SW 1271 (cell line): ENCODE measurements at regions not wholly inside any gene's neighbourhood (a gene's known extent, or its start where the extent isn't known, plus 50 kb on each side); places are given as distances from the start of the nearest gene placed in this dataset.
A peak's percentile ranks its signal among the peaks of the same experiment; 100 is the strongest.

Experiments used
- DNase-seq, 2 experiments: peaks; one replicate each; lab custom pipeline; 2025; lab: John Stamatoyannopoulos, UW

GRCh38 chr2:6739547-6739946 is 126.2 kb downstream of the CMPK2 start:
- no peak for DNase-seq

- no peak for DNase-seq
These were observed 124.5 kb downstream of the CMPK2 start for GRCh38 chr2:6741229-6741628.

- no peak for DNase-seq
These were observed 121.7 kb downstream of the CMPK2 start for GRCh38 chr2:6744038-6744437.

GRCh38 chr2:6747433-6747832 is 118.3 kb downstream of the CMPK2 start:
- no peak for DNase-seq

- DNase-seq, result no peak
These were observed 117.2 kb downstream of the CMPK2 start for GRCh38 chr2:6748406-6749067.

GRCh38 chr2:6749962-6750361 is 115.7 kb downstream of the CMPK2 start:
- DNase-seq, result no peak

GRCh38 chr2:6750411-6751158 is 115.1 kb downstream of the CMPK2 start:
- DNase-seq, result no peak

- DNase-seq, result no peak
These were observed 111.3 kb downstream of the CMPK2 start for GRCh38 chr2:6754419-6754818.

- DNase-seq, result no peak
These were observed 110.3 kb downstream of the CMPK2 start for GRCh38 chr2:6755456-6755855.

- no peak for DNase-seq
These were observed 108.5 kb downstream of the CMPK2 start for GRCh38 chr2:6757215-6757614.

GRCh38 chr2:6759689-6760088 is 106.0 kb downstream of the CMPK2 start:
- no peak for DNase-seq

GRCh38 chr2:6760132-6760531 is 105.6 kb downstream of the CMPK2 start:
- no peak for DNase-seq

GRCh38 chr2:6764968-6765723 is 100.6 kb downstream of the CMPK2 start:
- no peak for DNase-seq

- DNase-seq, result no peak
These were observed 96.4 kb downstream of the CMPK2 start for GRCh38 chr2:6769346-6769745.

GRCh38 chr2:6770006-6770405 is 95.7 kb downstream of the CMPK2 start:
- DNase-seq, result no peak

GRCh38 chr2:6771634-6772611 is 93.8 kb downstream of the CMPK2 start:
- DNase-seq, result no peak

GRCh38 chr2:6773007-6773693 is 92.6 kb downstream of the CMPK2 start:
- DNase-seq, result peak in 1 of 2 experiments; percentile 6

GRCh38 chr2:6773694-6774044 is 92.0 kb downstream of the CMPK2 start:
- DNase-seq, result no peak

GRCh38 chr2:6776125-6776524 is 89.6 kb downstream of the CMPK2 start:
- no peak for DNase-seq

GRCh38 chr2:6777626-6778025 is 88.1 kb downstream of the CMPK2 start:
- DNase-seq, result no peak

- DNase-seq, result no peak
These were observed 84.9 kb downstream of the CMPK2 start for GRCh38 chr2:6780765-6781274.
